GM23338 (cell line): ENCODE measurements at regions not wholly inside any gene's neighbourhood (a gene's known extent, or its start where the extent isn't known, plus 50 kb on each side); places are given as distances from the start of the nearest gene placed in this dataset.

ENCODE experiments used
- CREB1 ChIP-seq: fragments of 250-450 bp; sonication (Bioruptor Pico); IDR thresholded peaks from 2 replicates; pipeline ENCODE4 v1.5.0; 2020; ENCODE audit warnings: low read depth, mild to moderate bottlenecking, moderate library complexity
- CTCF ChIP-seq, 2 experiments: fragments of 200-600 bp in 1 of 2; sonication (generic) in 1 of 2; conservative IDR thresholded peaks; 2 replicates each; pipeline versions ENCODE4 v1.5.1 to v1.6.1; 2016 to 2017; ENCODE audit warnings: antibody characterized with exemption in 2 of 2, low read depth in 2 of 2, mild to moderate bottlenecking in 2 of 2, moderate library complexity in 1 of 2
- EZH2 ChIP-seq: fragments of 200-600 bp; sonication (generic); IDR thresholded peaks from one replicate; pipeline ENCODE4 v1.8.0; 2017; ENCODE audit warnings: antibody characterized with exemption, mild to moderate bottlenecking, low read depth; ENCODE audit not compliant: unreplicated experiment
- EZH2phosphoT487 ChIP-seq: fragments of 200-600 bp; sonication (generic); IDR thresholded peaks from one replicate; pipeline ENCODE4 v1.8.1; 2018; ENCODE audit warnings: antibody characterized with exemption; ENCODE audit not compliant: unreplicated experiment
- JUNB ChIP-seq: IDR thresholded peaks from one replicate; pipeline ENCODE4 v1.6.1; 2016; ENCODE audit warnings: antibody characterized with exemption; ENCODE audit not compliant: unreplicated experiment
- POLR2AphosphoS5 ChIP-seq: IDR thresholded peaks from 2 replicates; pipeline ENCODE4 v1.6.1; 2016; ENCODE audit warnings: antibody characterized with exemption, low read depth
- REST ChIP-seq: IDR thresholded peaks from one replicate; pipeline ENCODE4 v1.6.1; 2018; ENCODE audit warnings: antibody characterized with exemption; ENCODE audit not compliant: unreplicated experiment
- TF ChIP-seq, protein P1 (sequence below): fragments of 250-450 bp; sonication (Bioruptor Pico); IDR thresholded peaks from 2 replicates; pipeline ENCODE4 v1.5.0; 2020; ENCODE audit warnings: mild to moderate bottlenecking, moderate library complexity

DNA sequence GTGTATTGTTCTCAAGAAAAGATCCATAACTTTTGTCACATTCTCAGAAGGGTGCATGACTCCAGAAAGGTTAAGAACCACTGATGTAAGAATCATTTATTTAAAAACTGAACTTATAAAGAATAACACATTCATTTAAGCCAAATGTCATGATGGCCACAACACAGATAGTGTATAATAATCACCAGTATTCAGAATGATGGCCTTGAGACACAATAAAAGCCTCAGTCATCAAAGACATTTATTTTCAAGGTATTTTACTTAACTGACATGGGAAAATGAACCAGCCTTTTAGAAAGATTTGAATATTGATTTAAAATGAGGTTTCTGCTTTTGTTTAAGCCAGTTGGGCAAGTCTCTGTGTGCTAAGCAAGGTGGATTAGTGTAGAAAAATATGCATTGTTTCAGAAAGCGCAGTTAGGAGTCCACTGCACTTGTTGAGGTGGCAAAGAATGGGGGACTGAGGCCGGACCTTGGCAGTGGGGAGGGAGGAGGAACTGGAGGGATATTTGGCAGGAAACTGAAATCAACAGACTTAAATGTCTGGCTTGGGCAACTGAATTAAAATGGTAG, 371.9 kb upstream of the ESRRG start:
- TF ChIP-seq CTCF (conservative IDR thresholded peaks at IDR 0.05; ENCODE audit: low read depth in 2 of 2) (no peak), EZH2 (no peak), CREB1 (CRISPR knock-in tag) (no peak), REST (no peak), POLR2AphosphoS5 (no peak), JUNB (no peak), EZH2phosphoT487 (no peak)
- TF ChIP-seq, protein P1, sequence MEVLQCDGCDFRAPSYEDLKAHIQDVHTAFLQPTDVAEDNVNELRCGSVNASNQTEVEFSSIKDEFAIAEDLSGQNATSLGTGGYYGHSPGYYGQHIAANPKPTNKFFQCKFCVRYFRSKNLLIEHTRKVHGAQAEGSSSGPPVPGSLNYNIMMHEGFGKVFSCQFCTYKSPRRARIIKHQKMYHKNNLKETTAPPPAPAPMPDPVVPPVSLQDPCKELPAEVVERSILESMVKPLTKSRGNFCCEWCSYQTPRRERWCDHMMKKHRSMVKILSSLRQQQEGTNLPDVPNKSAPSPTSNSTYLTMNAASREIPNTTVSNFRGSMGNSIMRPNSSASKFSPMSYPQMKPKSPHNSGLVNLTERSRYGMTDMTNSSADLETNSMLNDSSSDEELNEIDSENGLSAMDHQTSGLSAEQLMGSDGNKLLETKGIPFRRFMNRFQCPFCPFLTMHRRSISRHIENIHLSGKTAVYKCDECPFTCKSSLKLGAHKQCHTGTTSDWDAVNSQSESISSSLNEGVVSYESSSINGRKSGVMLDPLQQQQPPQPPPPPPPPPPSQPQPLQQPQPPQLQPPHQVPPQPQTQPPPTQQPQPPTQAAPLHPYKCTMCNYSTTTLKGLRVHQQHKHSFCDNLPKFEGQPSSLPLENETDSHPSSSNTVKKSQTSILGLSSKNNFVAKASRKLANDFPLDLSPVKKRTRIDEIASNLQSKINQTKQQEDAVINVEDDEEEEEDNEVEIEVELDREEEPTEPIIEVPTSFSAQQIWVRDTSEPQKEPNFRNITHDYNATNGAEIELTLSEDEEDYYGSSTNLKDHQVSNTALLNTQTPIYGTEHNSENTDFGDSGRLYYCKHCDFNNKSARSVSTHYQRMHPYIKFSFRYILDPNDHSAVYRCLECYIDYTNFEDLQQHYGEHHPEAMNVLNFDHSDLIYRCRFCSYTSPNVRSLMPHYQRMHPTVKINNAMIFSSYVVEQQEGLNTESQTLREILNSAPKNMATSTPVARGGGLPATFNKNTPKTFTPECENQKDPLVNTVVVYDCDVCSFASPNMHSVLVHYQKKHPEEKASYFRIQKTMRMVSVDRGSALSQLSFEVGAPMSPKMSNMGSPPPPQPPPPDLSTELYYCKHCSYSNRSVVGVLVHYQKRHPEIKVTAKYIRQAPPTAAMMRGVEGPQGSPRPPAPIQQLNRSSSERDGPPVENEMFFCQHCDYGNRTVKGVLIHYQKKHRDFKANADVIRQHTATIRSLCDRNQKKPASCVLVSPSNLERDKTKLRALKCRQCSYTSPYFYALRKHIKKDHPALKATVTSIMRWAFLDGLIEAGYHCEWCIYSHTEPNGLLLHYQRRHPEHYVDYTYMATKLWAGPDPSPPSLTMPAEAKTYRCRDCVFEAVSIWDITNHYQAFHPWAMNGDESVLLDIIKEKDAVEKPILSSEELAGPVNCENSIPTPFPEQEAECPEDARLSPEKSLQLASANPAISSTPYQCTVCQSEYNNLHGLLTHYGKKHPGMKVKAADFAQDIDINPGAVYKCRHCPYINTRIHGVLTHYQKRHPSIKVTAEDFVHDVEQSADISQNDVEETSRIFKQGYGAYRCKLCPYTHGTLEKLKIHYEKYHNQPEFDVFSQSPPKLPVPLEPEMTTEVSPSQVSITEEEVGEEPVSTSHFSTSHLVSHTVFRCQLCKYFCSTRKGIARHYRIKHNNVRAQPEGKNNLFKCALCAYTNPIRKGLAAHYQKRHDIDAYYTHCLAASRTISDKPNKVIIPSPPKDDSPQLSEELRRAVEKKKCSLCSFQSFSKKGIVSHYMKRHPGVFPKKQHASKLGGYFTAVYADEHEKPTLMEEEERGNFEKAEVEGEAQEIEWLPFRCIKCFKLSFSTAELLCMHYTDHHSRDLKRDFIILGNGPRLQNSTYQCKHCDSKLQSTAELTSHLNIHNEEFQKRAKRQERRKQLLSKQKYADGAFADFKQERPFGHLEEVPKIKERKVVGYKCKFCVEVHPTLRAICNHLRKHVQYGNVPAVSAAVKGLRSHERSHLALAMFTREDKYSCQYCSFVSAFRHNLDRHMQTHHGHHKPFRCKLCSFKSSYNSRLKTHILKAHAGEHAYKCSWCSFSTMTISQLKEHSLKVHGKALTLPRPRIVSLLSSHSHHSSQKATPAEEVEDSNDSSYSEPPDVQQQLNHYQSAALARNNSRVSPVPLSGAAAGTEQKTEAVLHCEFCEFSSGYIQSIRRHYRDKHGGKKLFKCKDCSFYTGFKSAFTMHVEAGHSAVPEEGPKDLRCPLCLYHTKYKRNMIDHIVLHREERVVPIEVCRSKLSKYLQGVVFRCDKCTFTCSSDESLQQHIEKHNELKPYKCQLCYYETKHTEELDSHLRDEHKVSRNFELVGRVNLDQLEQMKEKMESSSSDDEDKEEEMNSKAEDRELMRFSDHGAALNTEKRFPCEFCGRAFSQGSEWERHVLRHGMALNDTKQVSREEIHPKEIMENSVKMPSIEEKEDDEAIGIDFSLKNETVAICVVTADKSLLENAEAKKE (CRISPR knock-in tag), result no peak
